ENCODE measurements at regions not wholly inside any gene's neighbourhood (a gene's known extent, or its start where the extent isn't known, plus 50 kb on each side); places are given as distances from the start of the nearest gene placed in this dataset.

DNA sequence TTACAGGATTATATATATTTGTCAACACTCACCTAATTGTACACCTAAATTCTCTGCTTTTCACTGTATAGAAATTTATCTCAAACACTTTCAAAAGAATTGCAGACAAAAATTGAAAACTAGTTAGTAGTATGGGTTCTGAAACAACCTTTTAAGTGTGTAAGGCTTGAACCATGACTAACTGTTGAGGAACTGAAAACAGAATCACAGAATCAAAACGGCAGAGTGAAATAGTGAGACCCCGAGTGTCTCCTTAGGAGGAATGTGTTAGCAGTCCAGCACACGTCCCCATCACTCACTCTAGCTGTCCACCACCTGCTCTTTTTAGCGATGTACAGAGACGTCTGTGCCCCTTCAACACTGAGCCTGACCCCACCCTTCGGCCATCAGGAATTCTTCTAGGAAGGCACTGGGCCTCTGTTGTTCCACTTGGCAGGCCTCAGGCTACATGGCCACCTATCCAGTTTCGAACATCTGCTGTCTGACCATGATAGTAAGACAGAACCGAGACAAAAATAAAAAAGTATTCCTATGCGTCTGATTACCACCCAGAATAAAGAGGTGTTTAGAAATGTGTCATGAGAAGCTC is 227.4 kb downstream of the C6orf118 start:
- TF ChIP-seq CTCF (conservative IDR thresholded peaks at IDR 0.05; ENCODE audit: low read length) (no peak), EZH2phosphoT487 (IDR thresholded peaks at IDR 0.05; ENCODE audit: borderline replicate concordance) (no peak)
